WI38 (cell line): ENCODE measurements at regions not wholly inside any gene's neighbourhood (a gene's known extent, or its start where the extent isn't known, plus 50 kb on each side); places are given as distances from the start of the nearest gene placed in this dataset.
A peak's percentile ranks its signal among the peaks of the same experiment; 100 is the strongest.

Experiments
- H3K4me3 ChIP-seq: 2 replicates; pipeline ENCODE4 v1.5.1; 2011; ENCODE audit warnings: low read depth, mild to moderate bottlenecking, control low read depth, low read length
- CTCF ChIP-seq: IDR thresholded peaks from 2 replicates; pipeline ENCODE4 v1.5.1; 2012; ENCODE audit warnings: low read depth, mild to moderate bottlenecking, control low read depth, low read length

GRCh38 chr4:137124278-137124932 is 407.9 kb downstream of the PCDH18 start:
- peak; percentile 31; the same call in 1 of the 2 replicates for TF ChIP-seq CTCF
- H3K4me3 ChIP-seq = peak overlapping the region; percentile 48

- TF ChIP-seq CTCF = no peak
- H3K4me3 ChIP-seq = no peak overlapping the region
Measured at GRCh38 chr4:137122876-137123275, 409.4 kb downstream of the PCDH18 start.

- no peak overlapping the region for H3K4me3 ChIP-seq
- no peak for TF ChIP-seq CTCF
Measured at GRCh38 chr4:137116144-137116543, 416.1 kb downstream of the PCDH18 start.

- no peak for TF ChIP-seq CTCF
Measured at GRCh38 chr4:137106733-137107132, 425.6 kb downstream of the PCDH18 start.

GRCh38 chr4:137106287-137106686 is 426.0 kb downstream of the PCDH18 start:
- TF ChIP-seq CTCF = no peak
- no peak overlapping the region for H3K4me3 ChIP-seq

More at GRCh38 chr4:137106733-137107132, 425.6 kb downstream of the PCDH18 start:
- no peak overlapping the region for H3K4me3 ChIP-seq

GRCh38 chr4:137090951-137091350 is 441.3 kb downstream of the PCDH18 start:
- TF ChIP-seq CTCF = no peak
- no peak overlapping the region for H3K4me3 ChIP-seq

- no peak overlapping the region for H3K4me3 ChIP-seq
- TF ChIP-seq CTCF = no peak
Measured at GRCh38 chr4:137083571-137084135, 448.6 kb downstream of the PCDH18 start.
